Heart right ventricle (tissue), 16 donors: ENCODE measurements at regions not wholly inside any gene's neighbourhood (a gene's known extent, or its start where the extent isn't known, plus 50 kb on each side); places are given as distances from the start of the nearest gene placed in this dataset.

ENCODE experiments used
- ATAC-seq, 8 donors: fragments of 200-7000 bp; cut with Tn5 transposase; one replicate each; pipeline ENCODE4 v1.9.1; 2020; ENCODE audit warnings: mild to moderate bottlenecking in 8 of 8, moderate library complexity in 8 of 8, moderate number of reproducible peaks in 1 of 8
- DNase-seq, 2 donors: peaks; one replicate each; pipeline ENCODE4 v3.0.0-alpha.2; 2020
- H3K27ac ChIP-seq, 10 donors: fragments of 200-600 bp; sonication (generic) in 2 of 10; one replicate each; pipeline versions ENCODE4 v1.5.0 to v1.8.0; 2020 to 2022; ENCODE audit warnings: mild to moderate bottlenecking in 3 of 10
- H3K27me3 ChIP-seq, 7 donors: fragments of 200-600 bp; one replicate each; pipeline ENCODE4 v1.8.0; 2021 to 2022; ENCODE audit warnings: mild to moderate bottlenecking in 2 of 7
- H3K36me3 ChIP-seq, 9 donors: fragments of 200-600 bp; sonication (generic) in 1 of 9; one replicate each; pipeline versions ENCODE4 v1.5.0 to v1.8.0; 2020 to 2022; ENCODE audit warnings: mild to moderate bottlenecking in 2 of 9
- H3K4me1 ChIP-seq, 9 donors: fragments of 200-600 bp; sonication (generic) in 1 of 9; one replicate each; pipeline versions ENCODE4 v1.5.0 to v1.8.0; 2020 to 2022; ENCODE audit warnings: mild to moderate bottlenecking in 4 of 9
- H3K4me3 ChIP-seq, 10 donors: fragments of 200-600 bp; sonication (generic) in 2 of 10; one replicate each; pipeline versions ENCODE4 v1.5.0 to v1.8.0; 2020 to 2022; ENCODE audit warnings: mild to moderate bottlenecking in 7 of 10, moderate library complexity in 2 of 10
- H3K9me3 ChIP-seq, 11 donors: fragments of 200-600 bp in 10 of 11; sonication (generic) in 2 of 11; one replicate each; pipeline versions ENCODE4 v1.5.0 to v1.8.0; 2013 to 2022; ENCODE audit warnings: mild to moderate bottlenecking in 2 of 11, control low read depth in 1 of 11, moderate library complexity in 1 of 11
- WGBS, 2 donors: extraction: QIAGEN DNeasy Blood & Tissue Kit; methylation state at CpG; one replicate each; pipeline ENCODE4 v1.1.7; 2013; ENCODE audit warnings: inconsistent platforms in 1 of 2; 5-methylcytosine and 5-hydroxymethylcytosine counted together
- intact Hi-C, 10 donors: fragments of 100-400 bp; cut with DNase I; formaldehyde crosslinking; loops; one replicate each; pipeline versions ENCODE4 v1.11.1 to v1.14.2; 2022
- TF ChIP-seq, protein P1 (sequence below), 9 donors: fragments of 200-600 bp; sonication (generic) in 2 of 9; IDR thresholded peaks; one replicate each; pipeline versions ENCODE4 v1.5.0 to v1.8.0; 2021 to 2022; ENCODE audit warnings: antibody characterized with exemption in 9 of 9, mild to moderate bottlenecking in 5 of 9, moderate library complexity in 1 of 9
- donor health status: Arrhythmogenic right ventricular cardiomyopathy.
- donor health status: ischemic (EF 13 %, LVEDD 7.1; RV severe dilation, severe dysfunction).
- donor health status: healthy with polysubstance abuse.
- donor health status: DM: no; HTN: yes; CAD: no.
- donor health status: DM: no; HTN: no; CAD: no.
- donor health status: ischemic (EF 25% LVEDD 6.9; RV normal size, moderate dysfunction).
- donor health status: ischemic (EF 25% LVEDD 5.7; RV mildly dilated, moderate dysfunction).
- donor health status: healthy.
- donor health status: DM: yes; HTN: yes; CAD: no.
- donor health status: Ischemic cardiomyopathy.
- donor health status: ischemic (EF 35%, LVEDD 5.7; RV mildly dilated, moderate dysfunction).
- donor health status: nonischemic (EF 11% LVEDD 7.7; RV severe dilation, severe dysfunction).
- donor health status: DM: yes; HTN: yes; CAD: no.
- donor health status: PGD.
- donor health status: ischemic (EF 29% LVEDD 5.4; RV normal size, mild dysfunction).
- donor health status: nonischemic (EF 23%, LVEDD 6.1; RV moderate dilation, normal function).

DNA sequence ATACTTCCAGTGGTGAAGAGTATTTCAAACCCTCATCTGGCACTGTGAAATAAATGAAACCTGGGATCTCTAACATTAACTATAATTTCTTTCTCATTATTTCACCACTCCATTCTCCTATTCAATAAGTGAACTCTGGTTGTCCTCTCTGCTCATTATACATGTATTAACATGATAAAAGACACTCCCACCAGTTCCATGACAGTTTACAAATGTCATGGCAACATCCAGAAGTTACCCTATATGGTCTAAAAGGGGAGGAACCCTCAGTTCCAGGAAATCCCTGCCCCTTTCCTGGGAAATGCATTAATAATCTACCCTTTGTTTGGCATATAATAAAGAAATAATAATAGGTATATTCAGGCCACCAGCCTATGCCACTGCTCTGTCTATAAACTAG, 62.7 kb upstream of the BRINP3 start:
- intact Hi-C loops: no loop called here
- Histone ChIP-seq H3K4me1 (no peaks in the 10 kb centered on the region), H3K4me3 (no peak overlapping the region), H3K36me3 (no peaks in the 10 kb centered on the region), H3K27me3 (no peaks in the 10 kb centered on the region), H3K27ac (no peak overlapping the region), H3K9me3 (peaks cover 0 to 9% (median 0%) of the 10 kb centered on the region in 11 donors)
- TF ChIP-seq, protein P1, sequence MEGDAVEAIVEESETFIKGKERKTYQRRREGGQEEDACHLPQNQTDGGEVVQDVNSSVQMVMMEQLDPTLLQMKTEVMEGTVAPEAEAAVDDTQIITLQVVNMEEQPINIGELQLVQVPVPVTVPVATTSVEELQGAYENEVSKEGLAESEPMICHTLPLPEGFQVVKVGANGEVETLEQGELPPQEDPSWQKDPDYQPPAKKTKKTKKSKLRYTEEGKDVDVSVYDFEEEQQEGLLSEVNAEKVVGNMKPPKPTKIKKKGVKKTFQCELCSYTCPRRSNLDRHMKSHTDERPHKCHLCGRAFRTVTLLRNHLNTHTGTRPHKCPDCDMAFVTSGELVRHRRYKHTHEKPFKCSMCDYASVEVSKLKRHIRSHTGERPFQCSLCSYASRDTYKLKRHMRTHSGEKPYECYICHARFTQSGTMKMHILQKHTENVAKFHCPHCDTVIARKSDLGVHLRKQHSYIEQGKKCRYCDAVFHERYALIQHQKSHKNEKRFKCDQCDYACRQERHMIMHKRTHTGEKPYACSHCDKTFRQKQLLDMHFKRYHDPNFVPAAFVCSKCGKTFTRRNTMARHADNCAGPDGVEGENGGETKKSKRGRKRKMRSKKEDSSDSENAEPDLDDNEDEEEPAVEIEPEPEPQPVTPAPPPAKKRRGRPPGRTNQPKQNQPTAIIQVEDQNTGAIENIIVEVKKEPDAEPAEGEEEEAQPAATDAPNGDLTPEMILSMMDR (IDR thresholded peaks at IDR 0.05): no peak
- no peak for ATAC-seq
- DNase-seq: no peak

DNA sequence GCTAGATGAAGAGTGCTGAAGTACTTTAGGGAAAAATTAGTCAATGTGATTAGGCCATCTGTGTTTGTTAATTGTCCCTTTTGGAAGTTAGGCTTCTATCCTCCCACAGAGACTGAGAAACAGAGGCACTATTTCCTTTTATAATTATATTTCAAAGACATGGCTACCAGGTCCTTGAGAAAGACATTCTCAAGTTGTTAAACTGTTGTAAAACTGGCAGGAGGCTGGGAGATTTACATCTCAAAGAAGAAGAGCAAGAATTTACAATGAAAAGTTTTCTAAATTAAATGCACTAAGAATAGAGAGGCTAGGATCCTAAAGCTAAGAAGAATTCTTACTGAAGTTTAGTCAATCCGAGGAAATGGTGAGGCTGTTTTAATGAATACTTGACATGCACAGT, 74.0 kb upstream of the BRINP3 start:
- DNase-seq: no peak
- WGBS, 2 donors: 42 to 59% methylated on average over 1 of the region's 1 CpG

GRCh38 chr1:190560161-190560681, 82.6 kb upstream of the BRINP3 start:
- TF ChIP-seq, protein P1 (IDR thresholded peaks at IDR 0.05): no peak
- Histone ChIP-seq H3K27me3 (no peaks in the 10 kb centered on the region), H3K4me1 (no peaks in the 10 kb centered on the region), H3K4me3 (no peak overlapping the region), H3K9me3 (peaks cover 0 to 48% (median 6%) of the 10 kb centered on the region in 11 donors), H3K27ac (no peak overlapping the region), H3K36me3 (no peaks in the 10 kb centered on the region)
- WGBS, 2 donors: 82 to 93% methylated on average over 1 of the region's 1 CpG
- no peak for DNase-seq
- ATAC-seq: no peak
- intact Hi-C loops: no loop called here

More for the DNA sequence above, 74.0 kb upstream of the BRINP3 start:
- Histone ChIP-seq H3K27ac (no peak overlapping the region), H3K9me3 (peaks cover 0 to 20% (median 0%) of the 10 kb centered on the region in 11 donors), H3K4me1 (no peaks in the 10 kb centered on the region), H3K36me3 (no peaks in the 10 kb centered on the region), H3K4me3 (no peak overlapping the region), H3K27me3 (no peaks in the 10 kb centered on the region)
- intact Hi-C loops: loop anchor here in 1 of 10 donors (5.0 kb wide), 1 partner anchor 356 kb away; no protein-coding TSS in a partner anchor
- TF ChIP-seq, protein P1 (IDR thresholded peaks at IDR 0.05): no peak
- ATAC-seq: no peak

DNA sequence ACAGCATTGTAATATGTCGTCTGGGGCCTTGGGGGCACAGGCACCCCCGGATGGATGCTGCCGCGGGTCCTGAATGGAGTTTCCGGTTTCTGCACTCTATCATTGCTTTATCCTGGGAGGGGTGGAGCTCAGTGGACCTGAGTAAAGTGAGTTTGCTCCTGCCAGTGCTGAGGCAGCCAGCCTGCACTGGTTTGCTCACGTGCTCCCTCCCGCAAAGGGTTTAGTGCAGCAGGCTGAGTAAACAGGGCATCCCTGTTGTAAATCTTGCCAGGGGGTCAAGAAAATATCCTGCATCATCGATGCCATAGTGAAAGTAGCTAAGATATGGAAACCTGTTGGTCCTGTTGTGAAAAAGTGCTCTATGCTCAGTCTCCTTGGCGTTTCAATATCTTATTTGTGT, 85.6 kb upstream of the BRINP3 start:
- TF ChIP-seq, protein P1 (IDR thresholded peaks at IDR 0.05): no peak
- Histone ChIP-seq H3K27ac (no peak overlapping the region), H3K4me1 (no peaks in the 10 kb centered on the region), H3K36me3 (no peaks in the 10 kb centered on the region), H3K27me3 (no peaks in the 10 kb centered on the region), H3K4me3 (no peak overlapping the region), H3K9me3 (peaks cover 0 to 43% (median 6%) of the 10 kb centered on the region in 11 donors)
- WGBS, 2 donors: 82 to 86% methylated on average over 9 of the region's 9 CpGs
- no peak for ATAC-seq
- intact Hi-C loops: no loop called here
- no peak for DNase-seq
